SU-DHL-6 (cell line): ENCODE measurements at regions not wholly inside any gene's neighbourhood (a gene's known extent, or its start where the extent isn't known, plus 50 kb on each side); places are given as distances from the start of the nearest gene placed in this dataset.

Experiments
- H2AFZ ChIP-seq: fragments of 200-600 bp; sonication (generic); 2 replicates; pipeline ENCODE4 v1.6.1; 2014; ENCODE audit warnings: low read depth, mild to moderate bottlenecking, moderate library complexity, mixed read lengths, antibody characterized with exemption, low read length; ENCODE audit not compliant: severe bottlenecking
- H3F3A ChIP-seq: fragments of 200-600 bp; shearing (Covaris generic); 2 replicates; pipeline ENCODE4 v1.6.0; 2016; ENCODE audit warnings: antibody characterized with exemption, mild to moderate bottlenecking; ENCODE audit not compliant: insufficient read depth
- H3K27ac ChIP-seq: fragments of 200-600 bp; sonication (generic); 2 replicates; pipeline ENCODE4 v1.5.1; 2016; ENCODE audit warnings: low read depth, mild to moderate bottlenecking, low read length, moderate library complexity, mixed read lengths
- H3K27me3 ChIP-seq: fragments of 200-600 bp; sonication (generic), shearing (Covaris generic); 2 replicates; pipeline ENCODE4 v1.6.0; 2014; ENCODE audit warnings: mild to moderate bottlenecking, low read length
- H3K36me3 ChIP-seq: fragments of 200-600 bp; sonication (generic); 2 replicates; pipeline ENCODE4 v1.6.1; 2014; ENCODE audit warnings: mild to moderate bottlenecking, low read length, mixed read lengths
- H3K4me2 ChIP-seq: fragments of 300-600, 200-600 bp; shearing (Covaris generic), sonication (generic); 2 replicates; pipeline ENCODE4 v1.6.0; 2014; ENCODE audit warnings: low read length, low read depth, mild to moderate bottlenecking; ENCODE audit not compliant: poor library complexity, severe bottlenecking
- H3K4me3 ChIP-seq: fragments of 200-600 bp; sonication (generic); 2 replicates; pipeline ENCODE4 v1.5.1; 2014; ENCODE audit warnings: antibody characterized with exemption, low read length, mild to moderate bottlenecking, mixed read lengths; ENCODE audit not compliant: insufficient read depth, poor library complexity, severe bottlenecking
- H3K79me2 ChIP-seq: fragments of 200-600 bp; sonication (generic); 2 replicates; pipeline ENCODE4 v1.6.1; 2014; ENCODE audit warnings: mild to moderate bottlenecking, low read length, moderate library complexity; ENCODE audit not compliant: insufficient read depth
- H3K9ac ChIP-seq: fragments of 200-600 bp; sonication (generic); 2 replicates; pipeline ENCODE4 v1.7.0; 2014; ENCODE audit warnings: mild to moderate bottlenecking, low read length
- H3K9me2 ChIP-seq: fragments of 200-600 bp; sonication (generic); replicated peaks from 2 replicates; pipeline ENCODE4 v1.6.1; 2014; ENCODE audit warnings: low read length; ENCODE audit not compliant: insufficient read depth
- H3K9me3 ChIP-seq: fragments of 200-600 bp; sonication (generic); 2 replicates; pipeline ENCODE4 v1.6.1; 2014; ENCODE audit warnings: low read length, mixed read lengths; ENCODE audit not compliant: insufficient read depth
- H4K20me1 ChIP-seq: fragments of 200-600 bp; sonication (generic); 2 replicates; pipeline ENCODE4 v1.6.1; 2014; ENCODE audit warnings: low read depth, mild to moderate bottlenecking, antibody characterized with exemption, low read length, moderate library complexity, mixed read lengths
- CTCF ChIP-seq: fragments of 200-600 bp; sonication (generic); IDR thresholded peaks from one replicate; pipeline ENCODE4 v1.5.1; 2017; ENCODE audit warnings: antibody characterized with exemption, mild to moderate bottlenecking, low read length, moderate library complexity; ENCODE audit not compliant: insufficient read depth, poor library complexity, severe bottlenecking
- EZH2phosphoT487 ChIP-seq: fragments of 200-600 bp; sonication (generic), shearing (Covaris generic); conservative IDR thresholded peaks from 2 replicates; pipeline ENCODE4 v1.6.1; 2018; ENCODE audit warnings: mild to moderate bottlenecking, antibody characterized with exemption, low read length, moderate library complexity, mixed read lengths

- Histone ChIP-seq H3F3A (no peaks in the 10 kb centered on the region), H3K36me3 (no peaks in the 10 kb centered on the region), H4K20me1 (no peaks in the 10 kb centered on the region), H2AFZ (no peak overlapping the region), H3K9me2 (no peaks in the 10 kb centered on the region), H3K79me2 (no peaks in the 10 kb centered on the region), H3K4me2 (no peak overlapping the region), H3K4me3 (no peak overlapping the region), H3K9ac (no peak overlapping the region), H3K27ac (no peak overlapping the region), H3K27me3 (no peaks in the 10 kb centered on the region), H3K9me3 (no peaks in the 10 kb centered on the region)
- TF ChIP-seq EZH2phosphoT487 = no peak
- no peak for TF ChIP-seq CTCF
These were observed 241.4 kb downstream of the UQCRFS1 start for GRCh38 chr19:28971513-28971912.

GRCh38 chr19:28971049-28971448, 241.9 kb downstream of the UQCRFS1 start:
- no peaks in the 10 kb centered on the region for H3K79me2 ChIP-seq
- H4K20me1 ChIP-seq = no peaks in the 10 kb centered on the region
- no peak overlapping the region for H2AFZ ChIP-seq
- TF ChIP-seq EZH2phosphoT487 (no peak), CTCF (no peak)
- no peaks in the 10 kb centered on the region for H3F3A ChIP-seq
- no peak overlapping the region for H3K9ac ChIP-seq
- H3K9me3 ChIP-seq = no peaks in the 10 kb centered on the region
- no peaks in the 10 kb centered on the region for H3K36me3 ChIP-seq
- H3K27me3 ChIP-seq = no peaks in the 10 kb centered on the region
- H3K4me2 ChIP-seq = no peak overlapping the region
- no peak overlapping the region for H3K27ac ChIP-seq
- no peaks in the 10 kb centered on the region for H3K9me2 ChIP-seq
- no peak overlapping the region for H3K4me3 ChIP-seq

GRCh38 chr19:28968721-28969120, 244.2 kb downstream of the UQCRFS1 start:
- H2AFZ ChIP-seq = no peak overlapping the region
- no peaks in the 10 kb centered on the region for H3K27me3 ChIP-seq
- no peaks in the 10 kb centered on the region for H4K20me1 ChIP-seq
- H3F3A ChIP-seq = no peaks in the 10 kb centered on the region
- no peak overlapping the region for H3K4me3 ChIP-seq
- no peaks in the 10 kb centered on the region for H3K36me3 ChIP-seq
- no peaks in the 10 kb centered on the region for H3K9me2 ChIP-seq
- H3K27ac ChIP-seq = no peak overlapping the region
- no peak overlapping the region for H3K9ac ChIP-seq
- no peak for TF ChIP-seq EZH2phosphoT487
- TF ChIP-seq CTCF = no peak
- no peaks in the 10 kb centered on the region for H3K79me2 ChIP-seq
- H3K4me2 ChIP-seq = no peak overlapping the region
- H3K9me3 ChIP-seq = no peaks in the 10 kb centered on the region
